Epithelial cell of esophagus (primary cell): ENCODE measurements at regions not wholly inside any gene's neighbourhood (a gene's known extent, or its start where the extent isn't known, plus 50 kb on each side); places are given as distances from the start of the nearest gene placed in this dataset.

ENCODE experiments used
- DNase-seq: peaks from one replicate; pipeline ENCODE4 v3.0.0; 2010; ENCODE audit warnings: low read depth
- H3K4me3 ChIP-seq: 2 replicates; pipeline ENCODE4 v1.5.1; 2011; ENCODE audit warnings: mild to moderate bottlenecking, low read length, control low read depth
- CTCF ChIP-seq: IDR thresholded peaks from 2 replicates; pipeline ENCODE4 v1.5.1; 2011; ENCODE audit warnings: low read depth, mild to moderate bottlenecking, low read length, control low read depth, inconsistent platforms; ENCODE audit not compliant: insufficient read depth; ENCODE audit errors: missing control alignments

- DNase-seq, result no peak
- no peak overlapping the region for H3K4me3 ChIP-seq
- TF ChIP-seq CTCF, result no peak
These were observed 78.5 kb downstream of the BUD13 start for GRCh38 chr11:116694349-116694725.

GRCh38 chr11:116693593-116694348 is 79.0 kb downstream of the BUD13 start:
- DNase-seq, result peak; percentile 90
- TF ChIP-seq CTCF, result no peak
- H3K4me3 ChIP-seq, result no peak overlapping the region

- DNase-seq, result no peak
- TF ChIP-seq CTCF, result no peak
- H3K4me3 ChIP-seq, result no peak overlapping the region
These were observed 79.7 kb downstream of the BUD13 start for GRCh38 chr11:116693102-116693570.

- DNase-seq, result no peak
- TF ChIP-seq CTCF, result no peak
- no peak overlapping the region for H3K4me3 ChIP-seq
These were observed 80.3 kb downstream of the BUD13 start for GRCh38 chr11:116692318-116693101.

GRCh38 chr11:116691771-116692177 is 81.0 kb downstream of the BUD13 start:
- peak; percentile 44 for DNase-seq
- peak; percentile 82 for TF ChIP-seq CTCF
- H3K4me3 ChIP-seq, result no peak overlapping the region

GRCh38 chr11:116690611-116691010 is 82.2 kb downstream of the BUD13 start:
- no peak for TF ChIP-seq CTCF
- H3K4me3 ChIP-seq, result no peak overlapping the region
- DNase-seq, result no peak
